A549 (cell line): ENCODE measurements at regions not wholly inside any gene's neighbourhood (a gene's known extent, or its start where the extent isn't known, plus 50 kb on each side); places are given as distances from the start of the nearest gene placed in this dataset.

Experiments used
- ATAC-seq, 2 experiments: fragments of 200-7000 bp in 1 of 2; fragments of >200 bp in 1 of 2; cut with Nextera tagmentation in 1 of 2; cut with Tn5 transposase in 1 of 2; 3 replicates each; pipeline versions ENCODE4 v1.8.0 to v1.9.1; 2018 to 2020; ENCODE audit warnings: mild to moderate bottlenecking in 1 of 2, moderate library complexity in 1 of 2
- CTCF ChIA-PET: fragments of 300-600 bp; sonication (Branson Sonifier 250); formaldehyde crosslinking; extraction: SDS; loops from one replicate; lab custom pipeline; 2021; ENCODE audit warnings: antibody characterized with exemption, inconsistent platforms; lab: Yijun Ruan, JAX
- POLR2A ChIA-PET: fragments of 350-600 bp; formaldehyde crosslinking; extraction: SDS; loops from one replicate; lab custom pipeline; 2021; ENCODE audit warnings: antibody characterized with exemption, inconsistent platforms; lab: Yijun Ruan, JAX
- DNase-seq, 2 experiments: peaks; one replicate each; pipeline versions ENCODE4 v3.0.0 to v3.0.0-alpha.2; 2011 to 2016; ENCODE audit warnings: low read depth in 1 of 2, low spot score in 1 of 2
- FAIRE-seq: peaks from 2 replicates; lab custom pipeline; 2011; peaks lifted over from hg19 to GRCh38; lab: Jason Lieb, UNC
- H3K27ac ChIP-seq, 2 experiments: fragments of >200 bp; sonication (Bioruptor Twin); formaldehyde crosslinking; 3 replicates each; pipeline ENCODE4 v1.5.1; 2016 to 2017
- H3K4me1 ChIP-seq: fragments of >200 bp; sonication (Bioruptor Twin); formaldehyde crosslinking; 3 replicates; pipeline ENCODE4 v1.6.1; 2016
- H3K4me2 ChIP-seq: fragments of >200 bp; sonication (Bioruptor Twin); formaldehyde crosslinking; 3 replicates; pipeline ENCODE4 v1.6.1; 2016
- H3K4me3 ChIP-seq: fragments of >200 bp; sonication (Bioruptor Twin); formaldehyde crosslinking; 3 replicates; pipeline ENCODE4 v1.5.1; 2016
- H3K9me3 ChIP-seq: fragments of >200 bp; sonication (Bioruptor Twin); formaldehyde crosslinking; 3 replicates; pipeline ENCODE4 v1.6.1; 2016
- ATOH8 ChIP-seq: fragments of 250-450 bp; sonication (Bioruptor Pico); IDR thresholded peaks from 2 replicates; pipeline ENCODE4 v1.5.0; 2020; ENCODE audit warnings: low read depth, mild to moderate bottlenecking, moderate library complexity
- ESRRA ChIP-seq: fragments of 150-350 bp; IDR thresholded peaks from 2 replicates; pipeline ENCODE4 v1.6.1; 2014; ENCODE audit warnings: mild to moderate bottlenecking, low read length, borderline replicate concordance
- FOSL2 ChIP-seq, 2 experiments: fragments of 450-650 bp in 1 of 2; fragments of >200 bp in 1 of 2; sonication (Bioruptor Twin) in 1 of 2; formaldehyde crosslinking; IDR thresholded peaks; 2 replicates each; pipeline versions ENCODE4 v1.5.0 to v1.6.1; 2016 to 2020; ENCODE audit warnings: mild to moderate bottlenecking in 1 of 2, moderate library complexity in 1 of 2
- HDAC2 ChIP-seq: fragments of 200-600 bp; sonication (generic); IDR thresholded peaks from 2 replicates; pipeline ENCODE4 v1.6.1; 2016
- HEYL ChIP-seq: fragments of 250-450 bp; sonication (Bioruptor Pico); IDR thresholded peaks from 2 replicates; pipeline ENCODE4 v1.8.0; 2021; ENCODE audit warnings: mild to moderate bottlenecking, moderate library complexity
- HMGXB4 ChIP-seq: fragments of 250-450 bp; sonication (Bioruptor Pico); IDR thresholded peaks from 2 replicates; pipeline ENCODE4 v1.5.0; 2021; ENCODE audit warnings: mild to moderate bottlenecking, moderate library complexity, borderline replicate concordance
- KDM1A ChIP-seq: fragments of 200-600 bp; sonication (generic); IDR thresholded peaks from 2 replicates; pipeline ENCODE4 v1.6.1; 2016; ENCODE audit warnings: low read depth, mild to moderate bottlenecking
- MYC ChIP-seq: IDR thresholded peaks from 2 replicates; pipeline ENCODE4 v1.6.1; 2012; ENCODE audit warnings: mild to moderate bottlenecking, inconsistent platforms, low read length, improper control_type of control experiment, borderline replicate concordance
- NPAS2 ChIP-seq: fragments of 250-450 bp; sonication (Bioruptor Pico); IDR thresholded peaks from 2 replicates; pipeline ENCODE4 v1.8.0; 2022; ENCODE audit warnings: mild to moderate bottlenecking, moderate library complexity, borderline replicate concordance
- PHF8 ChIP-seq: fragments of 200-600 bp; sonication (generic); IDR thresholded peaks from 2 replicates; pipeline ENCODE4 v1.6.1; 2016; ENCODE audit warnings: low read depth, mild to moderate bottlenecking, antibody characterized with exemption, moderate library complexity, borderline replicate concordance
- POLR2A ChIP-seq: IDR thresholded peaks from 2 replicates; pipeline ENCODE4 v1.6.1; 2012; ENCODE audit warnings: mild to moderate bottlenecking, low read length
- RCOR1 ChIP-seq: fragments of 150-350 bp; IDR thresholded peaks from 2 replicates; pipeline ENCODE4 v1.6.1; 2014; ENCODE audit warnings: antibody characterized with exemption, low read length, low read depth
- RNF2 ChIP-seq: fragments of 200-600 bp; sonication (generic); IDR thresholded peaks from 2 replicates; pipeline ENCODE4 v1.6.1; 2016; ENCODE audit warnings: low read depth, mild to moderate bottlenecking, antibody characterized with exemption, moderate library complexity, borderline replicate concordance
- TFCP2L1 ChIP-seq: fragments of 250-450 bp; sonication (Bioruptor Pico); IDR thresholded peaks from 2 replicates; pipeline ENCODE4 v1.5.0; 2021; ENCODE audit warnings: mild to moderate bottlenecking
- ZC3H11A ChIP-seq: fragments of 450-650 bp; IDR thresholded peaks from 2 replicates; pipeline ENCODE4 v1.6.1; 2014; ENCODE audit warnings: antibody characterized with exemption, mild to moderate bottlenecking
- ZFP36 ChIP-seq: fragments of 450-650 bp; IDR thresholded peaks from 2 replicates; pipeline ENCODE4 v1.6.1; 2014; ENCODE audit warnings: borderline replicate concordance; ENCODE audit not compliant: partially characterized antibody
- ZNF302 ChIP-seq: fragments of 250-450 bp; sonication (Bioruptor Pico); IDR thresholded peaks from 2 replicates; pipeline ENCODE4 v1.9.0; 2021; ENCODE audit warnings: inconsistent platforms, mild to moderate bottlenecking, moderate library complexity
- WGBS: methylation state at CpG from one replicate; pipeline ENCODE4 v1.1.6; 2017; ENCODE audit errors: missing lambda C conversion rate; 5-methylcytosine and 5-hydroxymethylcytosine counted together

GRCh38 chr2:76314271-76315020 is 603.7 kb upstream of the GCFC2 start:
- FAIRE-seq (no peak), DNase-seq (no peak), ATAC-seq (no peak)
- Histone ChIP-seq H3K4me2 (no peak overlapping the region), H3K9me3 (0 out of 3 replicates have a peak, but pooled peaks cover 6% of the 10 kb centered on the region), H3K4me1 (no peaks in the 10 kb centered on the region), H3K4me3 (no peak overlapping the region), H3K27ac (no peak overlapping the region)
- TF ChIP-seq FOSL2 (IDR thresholded peaks at IDR 0.05), result no peak
- no peak for TF ChIP-seq FOSL2 (CRISPR knock-in tag; IDR thresholded peaks at IDR 0.05)
- TF ChIP-seq PHF8, result no peak
- TF ChIP-seq HMGXB4, result no peak
- no peak for TF ChIP-seq RCOR1
- no peak for TF ChIP-seq TFCP2L1 (CRISPR knock-in tag)
- TF ChIP-seq MYC, result no peak
- ChIA-PET CTCF (interaction anchor here (1.5 kb wide), 1 partner anchor 10 kb away, joined by 3 read pairs; no protein-coding TSS in a partner anchor), POLR2A (no interaction called here)
- 2% methylated on average over 3 of the region's 3 CpGs for WGBS

GRCh38 chr2:76312236-76312635 is 601.5 kb upstream of the GCFC2 start:
- WGBS, result 32% methylated on average over 4 of the region's 4 CpGs
- POLR2A ChIA-PET, result no interaction called here
- no peak overlapping the region for H3K4me3 ChIP-seq
- no peak for ATAC-seq
- H3K4me2 ChIP-seq, result no peak overlapping the region
- H3K9me3 ChIP-seq, result 0 out of 3 replicates have a peak, but pooled peaks cover 6% of the 10 kb centered on the region
- CTCF ChIA-PET, result no interaction called here
- no peaks in the 10 kb centered on the region for H3K4me1 ChIP-seq
- DNase-seq, result no peak
- no peak for FAIRE-seq
- H3K27ac ChIP-seq, result no peak overlapping the region
- no peak for TF ChIP-seq ZC3H11A

DNA sequence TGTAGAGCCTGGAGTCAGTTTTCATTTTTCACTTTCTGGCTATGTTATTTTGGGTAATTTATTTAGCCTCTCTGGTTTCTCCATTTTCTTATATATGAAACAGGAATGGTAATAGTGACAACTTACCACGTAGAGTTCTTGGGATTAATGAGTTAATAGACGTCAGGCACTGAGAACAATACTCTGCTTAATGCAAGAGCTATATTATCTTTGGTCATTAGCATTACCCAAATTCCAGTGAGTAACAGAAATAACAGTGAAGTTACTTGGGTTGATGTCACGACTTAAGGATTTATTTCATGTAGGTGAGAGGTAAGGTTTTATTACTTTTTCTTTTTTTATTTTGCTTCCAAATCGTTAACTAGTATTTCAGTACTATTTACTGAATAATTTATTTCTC is 601.0 kb upstream of the GCFC2 start:
- POLR2A ChIA-PET, result no interaction called here
- 0 out of 3 replicates have a peak, but pooled peaks cover 6% of the 10 kb centered on the region for H3K9me3 ChIP-seq
- DNase-seq (no peak), ATAC-seq (no peak), FAIRE-seq (no peak)
- TF ChIP-seq RNF2 (no peak), ZNF302 (no peak), NPAS2 (CRISPR knock-in tag) (no peak), ESRRA (no peak), ATOH8 (CRISPR knock-in tag) (no peak), HDAC2 (no peak), TFCP2L1 (CRISPR knock-in tag) (no peak), ZFP36 (no peak), KDM1A (no peak), HEYL (CRISPR knock-in tag) (no peak), POLR2A (no peak)
- no peak overlapping the region for H3K27ac ChIP-seq
- CTCF ChIA-PET, result no interaction called here
- H3K4me1 ChIP-seq, result no peaks in the 10 kb centered on the region
- WGBS, result 29% methylated on average over 4 of the region's 4 CpGs
- H3K4me2 ChIP-seq, result no peak overlapping the region
- no peak overlapping the region for H3K4me3 ChIP-seq
